Fibroblast of upper back skin (primary cell): ENCODE measurements at regions not wholly inside any gene's neighbourhood (a gene's known extent, or its start where the extent isn't known, plus 50 kb on each side); places are given as distances from the start of the nearest gene placed in this dataset.
"Not testable (repeated sequence)": the region's sequence is repeated elsewhere in the genome, so short reads cannot be mapped to it uniquely, and the experiment has no call there.

ENCODE experiments used
- DNase-seq: peaks from one replicate; pipeline ENCODE4 v3.0.0-alpha.2; 2013

GRCh38 chr17:33950061-33950460, 305.0 kb upstream of the CCL2 start:
- no peak for DNase-seq

- DNase-seq = no peak
Measured at GRCh38 chr17:33952425-33952824, 302.7 kb upstream of the CCL2 start.

- no peak for DNase-seq
Measured at GRCh38 chr17:33954597-33954996, 300.5 kb upstream of the CCL2 start.

GRCh38 chr17:33955461-33955860, 299.6 kb upstream of the CCL2 start:
- DNase-seq = no peak

GRCh38 chr17:33959098-33959497, 296.0 kb upstream of the CCL2 start:
- DNase-seq = not testable (repeated sequence)

- DNase-seq = no peak
Measured at GRCh38 chr17:33962857-33963655, 292.0 kb upstream of the CCL2 start.

- no peak for DNase-seq
Measured at GRCh38 chr17:33964344-33964979, 290.6 kb upstream of the CCL2 start.

GRCh38 chr17:33966410-33967059, 288.6 kb upstream of the CCL2 start:
- DNase-seq = no peak

GRCh38 chr17:33967608-33968349, 287.3 kb upstream of the CCL2 start:
- DNase-seq = no peak

- DNase-seq = no peak
Measured at GRCh38 chr17:33968350-33969044, 286.6 kb upstream of the CCL2 start.

- no peak for DNase-seq
Measured at GRCh38 chr17:33970279-33970678, 284.8 kb upstream of the CCL2 start.

- DNase-seq = no peak
Measured at GRCh38 chr17:33972763-33973162, 282.3 kb upstream of the CCL2 start.

GRCh38 chr17:33973491-33973890, 281.6 kb upstream of the CCL2 start:
- no peak for DNase-seq

- no peak for DNase-seq
Measured at GRCh38 chr17:33974276-33974675, 280.8 kb upstream of the CCL2 start.

GRCh38 chr17:33976831-33977230, 278.3 kb upstream of the CCL2 start:
- DNase-seq = no peak

- DNase-seq = no peak
Measured at GRCh38 chr17:33977729-33978514, 277.2 kb upstream of the CCL2 start.

GRCh38 chr17:33978889-33979288, 276.2 kb upstream of the CCL2 start:
- no peak for DNase-seq

GRCh38 chr17:33980193-33980592, 274.9 kb upstream of the CCL2 start:
- DNase-seq = no peak

- DNase-seq = no peak
Measured at GRCh38 chr17:33981711-33982601, 273.1 kb upstream of the CCL2 start.

- DNase-seq = no peak
Measured at GRCh38 chr17:33982909-33983308, 272.2 kb upstream of the CCL2 start.
